ENCODE measurements at regions not wholly inside any gene's neighbourhood (a gene's known extent, or its start where the extent isn't known, plus 50 kb on each side); places are given as distances from the start of the nearest gene placed in this dataset.

GRCh38 chr16:52643006-52643405 is 96.1 kb upstream of the TOX3 start:
- H3K36me3 ChIP-seq (ENCODE audit: control insufficient read depth in 2 of 2, extremely low read depth in 1 of 2, insufficient read depth in 1 of 2, low read length in 1 of 2) = no peaks in the 10 kb centered on the region
- no peaks in the 10 kb centered on the region for H3K4me1 Mint-ChIP-seq
- no peak overlapping the region for H3K27ac ChIP-seq (ENCODE audit: low read length)
- H3K9me3 Mint-ChIP-seq = peaks cover 4 to 22% (median 5%) of the 10 kb centered on the region in 3 donors
- DNase-seq = no peak
- ChIA-PET CTCF (no interaction called here), POLR2A (no interaction called here)
- H3K9me3 ChIP-seq = no peaks in the 10 kb centered on the region
- no peaks in the 10 kb centered on the region for H3K36me3 Mint-ChIP-seq
- no peak overlapping the region for H3K4me3 ChIP-seq (ENCODE audit: control insufficient read depth in 1 of 2, extremely low read depth in 1 of 2, low read length in 1 of 2)
- H3K27me3 Mint-ChIP-seq = no peaks in the 10 kb centered on the region
- no peak overlapping the region for H3K4me3 Mint-ChIP-seq
- H3K4me1 ChIP-seq (ENCODE audit: control insufficient read depth in 1 of 2, extremely low read depth in 1 of 2, insufficient read depth in 2 of 2, low read length in 2 of 2) = no peaks in the 10 kb centered on the region
- WGBS (ENCODE audit: insufficient coverage) = no CpG with 5 or more reads among the region's 3 CpGs
- no peak overlapping the region for H3K27ac Mint-ChIP-seq
- no peaks in the 10 kb centered on the region for H3K27me3 ChIP-seq (replicated peaks in 1 of 2; ENCODE audit: control insufficient read depth in 2 of 2, extremely low read depth in 1 of 2, insufficient read depth in 2 of 2, low read length in 1 of 2)
- ATAC-seq (replicated peaks in 1 of 4) = no peak

- Mint-ChIP-seq H3K27me3 (no peaks in the 10 kb centered on the region), H3K36me3 (no peaks in the 10 kb centered on the region), H3K9me3 (peaks cover 7 to 20% (median 16%) of the 10 kb centered on the region in 3 donors), H3K27ac (no peak overlapping the region), H3K4me1 (no peaks in the 10 kb centered on the region), H3K4me3 (no peak overlapping the region)
- CTCF ChIA-PET = no interaction called here
- Histone ChIP-seq H3K9me3 (peaks cover 2% of the 10 kb centered on the region), H3K27me3 (replicated peaks in 1 of 2; ENCODE audit: control insufficient read depth in 2 of 2, extremely low read depth in 1 of 2, insufficient read depth in 2 of 2, low read length in 1 of 2) (no peaks in the 10 kb centered on the region), H3K36me3 (ENCODE audit: control insufficient read depth in 2 of 2, extremely low read depth in 1 of 2, insufficient read depth in 1 of 2, low read length in 1 of 2) (no peaks in the 10 kb centered on the region), H3K4me1 (ENCODE audit: control insufficient read depth in 1 of 2, extremely low read depth in 1 of 2, insufficient read depth in 2 of 2, low read length in 2 of 2) (no peaks in the 10 kb centered on the region), H3K27ac (ENCODE audit: low read length) (no peak overlapping the region), H3K4me3 (ENCODE audit: control insufficient read depth in 1 of 2, extremely low read depth in 1 of 2, low read length in 1 of 2) (no peak overlapping the region)
- 50% methylated on average over 1 of the region's 5 CpGs for whole genome bisulfite sequencing (ENCODE audit: insufficient coverage)
- DNase-seq = no peak
- no peak for ATAC-seq (replicated peaks in 1 of 4)
- POLR2A ChIA-PET = no interaction called here
These were observed 87.6 kb upstream of the TOX3 start for GRCh38 chr16:52634528-52634927.

- Histone ChIP-seq H3K9me3 (peaks cover 2% of the 10 kb centered on the region), H3K27ac (ENCODE audit: low read length) (no peak overlapping the region), H3K27me3 (replicated peaks in 1 of 2; ENCODE audit: control insufficient read depth in 2 of 2, extremely low read depth in 1 of 2, insufficient read depth in 2 of 2, low read length in 1 of 2) (no peaks in the 10 kb centered on the region), H3K4me1 (ENCODE audit: control insufficient read depth in 1 of 2, extremely low read depth in 1 of 2, insufficient read depth in 2 of 2, low read length in 2 of 2) (no peaks in the 10 kb centered on the region), H3K36me3 (ENCODE audit: control insufficient read depth in 2 of 2, extremely low read depth in 1 of 2, insufficient read depth in 1 of 2, low read length in 1 of 2) (no peaks in the 10 kb centered on the region), H3K4me3 (ENCODE audit: control insufficient read depth in 1 of 2, extremely low read depth in 1 of 2, low read length in 1 of 2) (no peak overlapping the region)
- DNase-seq (no peak), ATAC-seq (replicated peaks in 1 of 4) (no peak)
- peaks cover 7 to 18% (median 15%) of the 10 kb centered on the region in 3 donors for H3K9me3 Mint-ChIP-seq
- H3K4me3 Mint-ChIP-seq = no peak overlapping the region
- no peaks in the 10 kb centered on the region for H3K36me3 Mint-ChIP-seq
- H3K27me3 Mint-ChIP-seq = no peaks in the 10 kb centered on the region
- no peaks in the 10 kb centered on the region for H3K4me1 Mint-ChIP-seq
- ChIA-PET CTCF (no interaction called here), POLR2A (no interaction called here)
- no peak overlapping the region for H3K27ac Mint-ChIP-seq
- 71% methylated on average over 2 of the region's 3 CpGs for WGBS (ENCODE audit: insufficient coverage)
These were observed 87.2 kb upstream of the TOX3 start for GRCh38 chr16:52634104-52634503.

- H3K4me3 ChIP-seq (ENCODE audit: control insufficient read depth in 1 of 2, extremely low read depth in 1 of 2, low read length in 1 of 2) = no peak overlapping the region
- POLR2A ChIA-PET = no interaction called here
- Mint-ChIP-seq H3K27me3 (no peaks in the 10 kb centered on the region), H3K27ac (no peak overlapping the region), H3K4me1 (no peaks in the 10 kb centered on the region), H3K36me3 (no peaks in the 10 kb centered on the region), H3K9me3 (peaks cover 7 to 18% (median 15%) of the 10 kb centered on the region in 3 donors), H3K4me3 (no peak overlapping the region)
- WGBS (ENCODE audit: insufficient coverage) = 91% methylated on average over 4 of the region's 6 CpGs
- DNase-seq (no peak), ATAC-seq (replicated peaks in 1 of 4) (no peak)
- H3K36me3 ChIP-seq (ENCODE audit: control insufficient read depth in 2 of 2, extremely low read depth in 1 of 2, insufficient read depth in 1 of 2, low read length in 1 of 2) = no peaks in the 10 kb centered on the region
- H3K27me3 ChIP-seq (replicated peaks in 1 of 2; ENCODE audit: control insufficient read depth in 2 of 2, extremely low read depth in 1 of 2, insufficient read depth in 2 of 2, low read length in 1 of 2) = no peaks in the 10 kb centered on the region
- no peaks in the 10 kb centered on the region for H3K4me1 ChIP-seq (ENCODE audit: control insufficient read depth in 1 of 2, extremely low read depth in 1 of 2, insufficient read depth in 2 of 2, low read length in 2 of 2)
- H3K9me3 ChIP-seq = peaks cover 2% of the 10 kb centered on the region
- CTCF ChIA-PET = no interaction called here
- H3K27ac ChIP-seq (ENCODE audit: low read length) = no peak overlapping the region
These were observed 86.3 kb upstream of the TOX3 start for GRCh38 chr16:52633230-52633629.

GRCh38 chr16:52631711-52632110 is 84.8 kb upstream of the TOX3 start:
- Histone ChIP-seq H3K9me3 (peaks cover 2% of the 10 kb centered on the region), H3K4me3 (ENCODE audit: control insufficient read depth in 1 of 2, extremely low read depth in 1 of 2, low read length in 1 of 2) (no peak overlapping the region), H3K27ac (ENCODE audit: low read length) (no peak overlapping the region), H3K4me1 (ENCODE audit: control insufficient read depth in 1 of 2, extremely low read depth in 1 of 2, insufficient read depth in 2 of 2, low read length in 2 of 2) (no peaks in the 10 kb centered on the region), H3K36me3 (ENCODE audit: control insufficient read depth in 2 of 2, extremely low read depth in 1 of 2, insufficient read depth in 1 of 2, low read length in 1 of 2) (no peaks in the 10 kb centered on the region), H3K27me3 (replicated peaks in 1 of 2; ENCODE audit: control insufficient read depth in 2 of 2, extremely low read depth in 1 of 2, insufficient read depth in 2 of 2, low read length in 1 of 2) (no peaks in the 10 kb centered on the region)
- H3K36me3 Mint-ChIP-seq = no peaks in the 10 kb centered on the region
- no peaks in the 10 kb centered on the region for H3K27me3 Mint-ChIP-seq
- peaks cover 5 to 15% (median 13%) of the 10 kb centered on the region in 3 donors for H3K9me3 Mint-ChIP-seq
- POLR2A ChIA-PET = no interaction called here
- DNase-seq = no peak
- no CpG with 5 or more reads among the region's 2 CpGs for WGBS (ENCODE audit: insufficient coverage)
- H3K4me3 Mint-ChIP-seq = no peak overlapping the region
- no peak overlapping the region for H3K27ac Mint-ChIP-seq
- ATAC-seq (replicated peaks in 1 of 4) = no peak
- CTCF ChIA-PET = no interaction called here
- no peaks in the 10 kb centered on the region for H3K4me1 Mint-ChIP-seq

- no peak overlapping the region for H3K4me3 Mint-ChIP-seq
- no peak for ATAC-seq (replicated peaks in 1 of 4)
- Histone ChIP-seq H3K27ac (ENCODE audit: low read length) (no peak overlapping the region), H3K9me3 (no peaks in the 10 kb centered on the region), H3K36me3 (ENCODE audit: control insufficient read depth in 2 of 2, extremely low read depth in 1 of 2, insufficient read depth in 1 of 2, low read length in 1 of 2) (no peaks in the 10 kb centered on the region), H3K27me3 (replicated peaks in 1 of 2; ENCODE audit: control insufficient read depth in 2 of 2, extremely low read depth in 1 of 2, insufficient read depth in 2 of 2, low read length in 1 of 2) (no peaks in the 10 kb centered on the region), H3K4me1 (ENCODE audit: control insufficient read depth in 1 of 2, extremely low read depth in 1 of 2, insufficient read depth in 2 of 2, low read length in 2 of 2) (no peaks in the 10 kb centered on the region), H3K4me3 (ENCODE audit: control insufficient read depth in 1 of 2, extremely low read depth in 1 of 2, low read length in 1 of 2) (no peak overlapping the region)
- H3K9me3 Mint-ChIP-seq = peaks cover 2 to 10% (median 7%) of the 10 kb centered on the region in 3 donors
- H3K27ac Mint-ChIP-seq = no peak overlapping the region
- no peaks in the 10 kb centered on the region for H3K36me3 Mint-ChIP-seq
- no peaks in the 10 kb centered on the region for H3K27me3 Mint-ChIP-seq
- POLR2A ChIA-PET = no interaction called here
- no CpG with 5 or more reads among the region's 2 CpGs for WGBS (ENCODE audit: insufficient coverage)
- no peak for DNase-seq
- no peaks in the 10 kb centered on the region for H3K4me1 Mint-ChIP-seq
- CTCF ChIA-PET = no interaction called here
These were observed 83.8 kb upstream of the TOX3 start for GRCh38 chr16:52630711-52631110.

- Histone ChIP-seq H3K27ac (ENCODE audit: low read length) (no peak overlapping the region), H3K9me3 (no peaks in the 10 kb centered on the region), H3K4me3 (ENCODE audit: control insufficient read depth in 1 of 2, extremely low read depth in 1 of 2, low read length in 1 of 2) (no peak overlapping the region), H3K4me1 (ENCODE audit: control insufficient read depth in 1 of 2, extremely low read depth in 1 of 2, insufficient read depth in 2 of 2, low read length in 2 of 2) (no peaks in the 10 kb centered on the region), H3K36me3 (ENCODE audit: control insufficient read depth in 2 of 2, extremely low read depth in 1 of 2, insufficient read depth in 1 of 2, low read length in 1 of 2) (no peaks in the 10 kb centered on the region), H3K27me3 (replicated peaks in 1 of 2; ENCODE audit: control insufficient read depth in 2 of 2, extremely low read depth in 1 of 2, insufficient read depth in 2 of 2, low read length in 1 of 2) (no peaks in the 10 kb centered on the region)
- POLR2A ChIA-PET = no interaction called here
- Mint-ChIP-seq H3K27ac (no peak overlapping the region), H3K4me3 (no peak overlapping the region), H3K4me1 (no peaks in the 10 kb centered on the region), H3K36me3 (no peaks in the 10 kb centered on the region), H3K9me3 (peaks cover 5 to 7% (median 7%) of the 10 kb centered on the region in 3 donors), H3K27me3 (no peaks in the 10 kb centered on the region)
- no CpG with 5 or more reads among the region's 4 CpGs for WGBS (ENCODE audit: insufficient coverage)
- no peak for DNase-seq
- no peak for ATAC-seq (replicated peaks in 1 of 4)
- CTCF ChIA-PET = no interaction called here
These were observed 82.4 kb upstream of the TOX3 start for GRCh38 chr16:52629296-52629695.
